ENCODE measurements at regions not wholly inside any gene's neighbourhood (a gene's known extent, or its start where the extent isn't known, plus 50 kb on each side); places are given as distances from the start of the nearest gene placed in this dataset.

- in situ Hi-C loops (cut with MboI; ENCODE audit: low sequenced_read_pairs) = loop anchor here (25.0 kb wide), 1 partner anchor 659 kb away; no protein-coding TSS in a partner anchor
- Histone ChIP-seq H4K5ac (ENCODE audit: low read depth, low read length) (no peak overlapping the region), H3K23ac (ENCODE audit: low read depth, low read length) (no peak overlapping the region), H3K79me1 (ENCODE audit: low read depth in 1 of 2, low read length in 2 of 2) (no peaks in the 10 kb centered on the region), H3K4me2 (ENCODE audit: low read depth, low read length) (no peak overlapping the region), H3K4ac (ENCODE audit: low read depth, low read length) (no peak overlapping the region), H2BK5ac (ENCODE audit: low read depth, low read length, poor library complexity, severe bottlenecking) (no peak overlapping the region), H2AFZ (replicated peaks; ENCODE audit: low read length, poor library complexity) (no peak overlapping the region), H3K18ac (ENCODE audit: low read depth, low read length) (no peak overlapping the region), H3K14ac (replicated peaks; ENCODE audit: low read depth, low read length) (no peak overlapping the region), H2AK5ac (ENCODE audit: low read depth, low read length) (no peak overlapping the region), H4K8ac (ENCODE audit: low read depth in 2 of 2, low read length in 2 of 2) (no peak overlapping the region), H4K91ac (ENCODE audit: insufficient read depth, low read depth, low read length) (no peak overlapping the region), H4K20me1 (ENCODE audit: insufficient read depth, low read length) (no peaks in the 10 kb centered on the region), H3K56ac (ENCODE audit: extremely low read depth, insufficient read depth, low read length) (no peak overlapping the region), H2BK20ac (ENCODE audit: low read depth, low read length) (no peak overlapping the region), H3K27me3 (ENCODE audit: control insufficient read depth, insufficient read depth, low read length) (peaks cover 10% of the 10 kb centered on the region), H3K27ac (ENCODE audit: insufficient read depth, low read length) (no peak overlapping the region), H3K9me3 (ENCODE audit: control insufficient read depth, insufficient read depth, low read length) (no peaks in the 10 kb centered on the region), H3K4me3 (ENCODE audit: insufficient read depth, low read depth, low read length) (no peak overlapping the region), H2BK120ac (ENCODE audit: low read depth, low read length) (no peak overlapping the region), H2AK9ac (replicated peaks; ENCODE audit: low read depth, low read length, poor library complexity) (no peak overlapping the region), H2BK15ac (ENCODE audit: low read depth, low read length) (no peak overlapping the region), H3K4me1 (ENCODE audit: control insufficient read depth, insufficient read depth, low read length) (no peaks in the 10 kb centered on the region), H3K9me1 (ENCODE audit: insufficient read depth, low read length) (no peaks in the 10 kb centered on the region), H3K36me3 (ENCODE audit: control insufficient read depth, insufficient read depth, low read length) (no peaks in the 10 kb centered on the region), H3K9ac (ENCODE audit: low read depth, low read length) (no peak overlapping the region)
- no CpG with 5 or more reads among the region's 2 CpGs for WGBS, 2 experiments (ENCODE audit: extremely low coverage in 2 of 2, insufficient read length in 1 of 2)
- POLR2A ChIA-PET (ENCODE audit: unreplicated experiment) = no interaction called here
- BruUV-seq (replicated peaks) = no TSS peak
- DNase-seq (no peak), ATAC-seq (ENCODE audit: low read depth) (no peak)
- CTCF ChIA-PET = interaction anchor here (1.7 kb wide), 1 partner anchor 16 kb away, joined by 4 read pairs; no protein-coding TSS in a partner anchor
- intact Hi-C loops (cut with micrococcal nuclease) = no loop called here
- dilution Hi-C loops (cut with HindIII; ENCODE audit: low sequenced_read_pairs, unreplicated experiment) = no loop called here
- TF ChIP-seq RCOR1 (IDR thresholded peaks at IDR 0.05; ENCODE audit: insufficient replicate concordance, low read length) = no peak
Observed at GRCh38 chr6:70353448-70353847, 50.6 kb upstream of the COL9A1 start.

Data from IMR-90 (cell line).